Breast epithelium (tissue), 4 donors: ENCODE measurements at regions not wholly inside any gene's neighbourhood (a gene's known extent, or its start where the extent isn't known, plus 50 kb on each side); places are given as distances from the start of the nearest gene placed in this dataset.
A peak's percentile ranks its signal among the peaks of the same experiment; 100 is the strongest.

Source experiments
- DNase-seq, 2 donors: peaks; one replicate each; pipeline ENCODE4 v3.0.0-alpha.2; 2019; ENCODE audit warnings: low spot score in 2 of 2
- H3K27ac ChIP-seq, 2 donors: fragments of 200-600 bp; sonication (generic) in 1 of 2; one replicate each; pipeline ENCODE4 v1.5.1; 2016 to 2019; ENCODE audit warnings: mild to moderate bottlenecking in 1 of 2
- H3K27me3 ChIP-seq, 2 donors: fragments of 200-600 bp; sonication (generic) in 1 of 2; one replicate each; pipeline versions ENCODE4 v1.5.1 to v1.6.0; 2017 to 2019; ENCODE audit warnings: control low read depth in 1 of 2, mild to moderate bottlenecking in 1 of 2
- H3K36me3 ChIP-seq: fragments of 200-600 bp; one replicate; pipeline ENCODE4 v1.5.1; 2019
- H3K4me1 ChIP-seq, 2 donors: fragments of 200-600 bp; sonication (generic); one replicate each; pipeline ENCODE4 v1.5.1; 2016 to 2019; ENCODE audit warnings: control low read depth in 1 of 2
- H3K4me3 ChIP-seq, 3 donors: fragments of 200-600 bp; sonication (generic); 1 replicate in 2 of 3; 2 replicates in 1 of 3; pipeline ENCODE4 v1.5.1; 2016 to 2019; ENCODE audit warnings: mild to moderate bottlenecking in 3 of 3, moderate library complexity in 2 of 3
- H3K9me3 ChIP-seq, 2 donors: fragments of 200-600 bp; sonication (generic) in 1 of 2; one replicate each; pipeline ENCODE4 v1.5.1; 2016 to 2019; ENCODE audit warnings: control low read depth in 1 of 2
- CTCF ChIP-seq, 3 donors: fragments of 450-650 bp; IDR thresholded peaks; one replicate each; pipeline ENCODE4 v1.5.1; 2016 to 2017; ENCODE audit warnings: antibody characterized with exemption in 3 of 3, mild to moderate bottlenecking in 3 of 3, moderate library complexity in 3 of 3
- POLR2A ChIP-seq: fragments of 450-650 bp; IDR thresholded peaks from one replicate; pipeline ENCODE4 v1.6.1; 2016; ENCODE audit warnings: antibody characterized with exemption, mild to moderate bottlenecking, moderate library complexity
- POLR2AphosphoS5 ChIP-seq, 3 donors: sonication (generic); formaldehyde crosslinking; IDR thresholded peaks; one replicate each; pipeline ENCODE4 v1.6.1; 2017; ENCODE audit warnings: antibody characterized with exemption in 3 of 3
- intact Hi-C: fragments of 100-400 bp; cut with DNase I; formaldehyde crosslinking; loops from one replicate; pipeline ENCODE4 v1.15.1; 2023; ENCODE audit warnings: low total_unique reads

- Histone ChIP-seq H3K27ac (no peak overlapping the region), H3K27me3 (no peaks in the 10 kb centered on the region), H3K4me1 (no peaks in the 10 kb centered on the region), H3K9me3 (no peaks in the 10 kb centered on the region), H3K36me3 (no peaks in the 10 kb centered on the region), H3K4me3 (no peak overlapping the region)
- intact Hi-C loops: no loop called here
- TF ChIP-seq POLR2A (no peak), CTCF (IDR thresholded peaks at IDR 0.05) (no peak), POLR2AphosphoS5 (IDR thresholded peaks at IDR 0.05) (no peak)
- no peak for DNase-seq
Measured at GRCh38 chr16:79788949-79789348, 188.4 kb upstream of the MAF start.

- no peak for DNase-seq
- no peak overlapping the region for H3K27ac ChIP-seq
- no peaks in the 10 kb centered on the region for H3K27me3 ChIP-seq
- no peak for TF ChIP-seq POLR2AphosphoS5 (IDR thresholded peaks at IDR 0.05)
- TF ChIP-seq CTCF (IDR thresholded peaks at IDR 0.05): no peak
- TF ChIP-seq POLR2A: no peak
- no peaks in the 10 kb centered on the region for H3K36me3 ChIP-seq
- no peaks in the 10 kb centered on the region for H3K9me3 ChIP-seq
- no peaks in the 10 kb centered on the region for H3K4me1 ChIP-seq
- intact Hi-C loops: no loop called here
- H3K4me3 ChIP-seq: no peak overlapping the region
Measured at GRCh38 chr16:79786389-79786788, 185.9 kb upstream of the MAF start.

GRCh38 chr16:79784007-79784406 is 183.5 kb upstream of the MAF start:
- Histone ChIP-seq H3K9me3 (no peaks in the 10 kb centered on the region), H3K4me3 (no peak overlapping the region), H3K27me3 (no peaks in the 10 kb centered on the region), H3K27ac (no peak overlapping the region), H3K4me1 (no peaks in the 10 kb centered on the region), H3K36me3 (no peaks in the 10 kb centered on the region)
- no peak for DNase-seq
- TF ChIP-seq POLR2AphosphoS5 (IDR thresholded peaks at IDR 0.05) (no peak), CTCF (IDR thresholded peaks at IDR 0.05) (no peak), POLR2A (no peak)
- intact Hi-C loops: no loop called here

GRCh38 chr16:79777679-79778078 is 177.1 kb upstream of the MAF start:
- intact Hi-C loops: loop anchor here (10.0 kb wide), 1 partner anchor 1877 kb away; no protein-coding TSS in a partner anchor
- TF ChIP-seq POLR2AphosphoS5 (IDR thresholded peaks at IDR 0.05): no peak
- TF ChIP-seq POLR2A: no peak
- TF ChIP-seq CTCF (IDR thresholded peaks at IDR 0.05): no peak
- no peak overlapping the region for H3K27ac ChIP-seq
- no peak overlapping the region for H3K4me3 ChIP-seq
- no peak for DNase-seq
- H3K36me3 ChIP-seq: no peaks in the 10 kb centered on the region
- H3K9me3 ChIP-seq: no peaks in the 10 kb centered on the region
- H3K27me3 ChIP-seq: no peaks in the 10 kb centered on the region
- H3K4me1 ChIP-seq: no peaks in the 10 kb centered on the region

- intact Hi-C loops: loop anchor here (10.0 kb wide), 1 partner anchor 1878 kb away; no protein-coding TSS in a partner anchor
- no peaks in the 10 kb centered on the region for H3K36me3 ChIP-seq
- peak overlapping the region in 1 of 3 donors; percentile 32 for H3K4me3 ChIP-seq
- peak overlapping the region; percentile 72 to 87 for H3K27ac ChIP-seq
- TF ChIP-seq CTCF (IDR thresholded peaks at IDR 0.05) (peak; percentile 10 to 18 (median 14)), POLR2AphosphoS5 (IDR thresholded peaks at IDR 0.05) (peak; percentile 58 to 94 (median 80)), POLR2A (no peak)
- H3K27me3 ChIP-seq: no peaks in the 10 kb centered on the region
- H3K4me1 ChIP-seq: peaks cover 0 to under 1% of the 10 kb centered on the region in 2 donors
- H3K9me3 ChIP-seq: no peaks in the 10 kb centered on the region
- peak in 1 of 2 donors; percentile 42 for DNase-seq
Measured at GRCh38 chr16:79776243-79776847, 175.8 kb upstream of the MAF start.
